ENCODE measurements at regions not wholly inside any gene's neighbourhood (a gene's known extent, or its start where the extent isn't known, plus 50 kb on each side); places are given as distances from the start of the nearest gene placed in this dataset.

GRCh38 chr5:127170918-127171600, 97.8 kb upstream of the C5orf63 start:
- Histone ChIP-seq H2BK15ac (ENCODE audit: low read depth, low read length) (no peak overlapping the region), H2BK5ac (ENCODE audit: low read depth, low read length, poor library complexity, severe bottlenecking) (no peak overlapping the region), H3K4me3 (ENCODE audit: insufficient read depth, low read depth, low read length) (no peak overlapping the region), H4K5ac (ENCODE audit: low read depth, low read length) (no peak overlapping the region), H3K79me1 (ENCODE audit: low read depth in 1 of 2, low read length in 2 of 2) (no peaks in the 10 kb centered on the region), H2AFZ (replicated peaks; ENCODE audit: low read length, poor library complexity) (no peak overlapping the region), H4K20me1 (ENCODE audit: insufficient read depth, low read length) (no peaks in the 10 kb centered on the region), H3K36me3 (ENCODE audit: control insufficient read depth, insufficient read depth, low read length) (no peaks in the 10 kb centered on the region), H3K4ac (ENCODE audit: low read depth, low read length) (no peak overlapping the region), H3K27me3 (ENCODE audit: control insufficient read depth, insufficient read depth, low read length) (no peaks in the 10 kb centered on the region; the same call in 1 of the 2 replicates), H4K8ac (ENCODE audit: low read depth in 2 of 2, low read length in 2 of 2) (no peak overlapping the region), H2BK120ac (ENCODE audit: low read depth, low read length) (no peak overlapping the region), H2AK5ac (ENCODE audit: low read depth, low read length) (no peak overlapping the region), H2AK9ac (replicated peaks; ENCODE audit: low read depth, low read length, poor library complexity) (no peak overlapping the region), H3K56ac (ENCODE audit: extremely low read depth, insufficient read depth, low read length) (no peak overlapping the region), H3K14ac (replicated peaks; ENCODE audit: low read depth, low read length) (no peak overlapping the region), H3K18ac (ENCODE audit: low read depth, low read length) (no peak overlapping the region), H4K91ac (ENCODE audit: insufficient read depth, low read depth, low read length) (no peak overlapping the region), H3K23ac (ENCODE audit: low read depth, low read length) (no peak overlapping the region), H2BK20ac (ENCODE audit: low read depth, low read length) (no peak overlapping the region), H3K4me2 (ENCODE audit: low read depth, low read length) (no peak overlapping the region), H3K9me1 (ENCODE audit: insufficient read depth, low read length) (no peaks in the 10 kb centered on the region), H3K27ac (ENCODE audit: insufficient read depth, low read length) (no peak overlapping the region), H3K9ac (ENCODE audit: low read depth, low read length) (no peak overlapping the region), H3K9me3 (ENCODE audit: control insufficient read depth, insufficient read depth, low read length) (peaks cover 5% of the 10 kb centered on the region; the same call in 1 of the 2 replicates), H3K4me1 (ENCODE audit: control insufficient read depth, insufficient read depth, low read length) (no peaks in the 10 kb centered on the region)
- POLR2A ChIA-PET (ENCODE audit: unreplicated experiment): no interaction called here
- 82% methylated on average over 4 of the region's 10 CpGs; no CpG with 5 or more reads in 1 of the 2 experiments for WGBS, 2 experiments (ENCODE audit: extremely low coverage in 2 of 2, insufficient read length in 1 of 2)
- CTCF ChIA-PET: no interaction called here
- intact Hi-C loops (cut with micrococcal nuclease): no loop called here
- no peak for ATAC-seq (ENCODE audit: low read depth)
- dilution Hi-C loops (cut with HindIII; ENCODE audit: low sequenced_read_pairs, unreplicated experiment): no loop called here
- no peak for DNase-seq
- TF ChIP-seq FOS (IDR thresholded peaks at IDR 0.05; ENCODE audit: low read depth, low read length) (no peak), ELK1 (IDR thresholded peaks at IDR 0.05; ENCODE audit: borderline replicate concordance, low read depth, low read length) (no peak), BHLHE40 (IDR thresholded peaks at IDR 0.05; ENCODE audit: low read depth, low read length) (no peak), NFE2L2 (IDR thresholded peaks at IDR 0.05; ENCODE audit: low read depth, low read length) (no peak), RFX5 (IDR thresholded peaks at IDR 0.05; ENCODE audit: low read depth, low read length) (no peak)
- in situ Hi-C loops (cut with MboI; ENCODE audit: low sequenced_read_pairs): no loop called here
- BruUV-seq (replicated peaks): no TSS peak

Measured in IMR-90 (cell line).